LoVo (cell line): ENCODE measurements at regions not wholly inside any gene's neighbourhood (a gene's known extent, or its start where the extent isn't known, plus 50 kb on each side); places are given as distances from the start of the nearest gene placed in this dataset.
A peak's percentile ranks its signal among the peaks of the same experiment; 100 is the strongest.

Source experiments
- DNase-seq: peaks from one replicate; pipeline ENCODE4 v3.0.0-alpha.2; 2016; ENCODE audit warnings: low spot score

DNA sequence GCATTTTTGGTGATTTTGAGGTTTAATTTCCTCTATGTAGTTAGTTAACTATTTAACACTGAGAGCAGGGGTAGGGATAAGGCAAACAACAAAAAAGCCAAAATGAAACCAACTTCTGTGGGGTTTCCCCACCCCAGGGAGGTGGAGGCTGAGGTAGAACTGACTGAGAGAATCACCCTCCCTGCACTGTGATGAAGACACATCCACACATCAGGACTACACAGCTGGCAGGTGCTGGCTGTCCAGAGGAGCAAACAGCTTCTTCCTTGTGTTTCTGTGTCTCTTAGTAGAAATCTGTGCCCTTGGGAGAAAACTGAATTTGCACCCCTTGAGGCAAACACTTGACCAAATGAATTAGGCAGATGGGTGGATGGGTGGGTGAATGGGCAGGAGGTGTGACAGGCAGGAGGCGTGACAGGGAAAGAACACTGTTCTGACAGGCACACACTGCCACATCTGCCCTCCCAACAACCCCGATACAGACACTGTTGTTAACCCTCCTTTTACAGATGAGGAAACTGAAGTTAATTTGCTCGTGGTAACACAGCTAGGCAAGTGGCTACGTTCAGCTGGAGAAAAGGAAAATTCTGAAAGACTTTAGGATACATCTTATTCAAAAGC lies 62.9 kb upstream of the AMZ2 start:
- no peak for DNase-seq

DNA sequence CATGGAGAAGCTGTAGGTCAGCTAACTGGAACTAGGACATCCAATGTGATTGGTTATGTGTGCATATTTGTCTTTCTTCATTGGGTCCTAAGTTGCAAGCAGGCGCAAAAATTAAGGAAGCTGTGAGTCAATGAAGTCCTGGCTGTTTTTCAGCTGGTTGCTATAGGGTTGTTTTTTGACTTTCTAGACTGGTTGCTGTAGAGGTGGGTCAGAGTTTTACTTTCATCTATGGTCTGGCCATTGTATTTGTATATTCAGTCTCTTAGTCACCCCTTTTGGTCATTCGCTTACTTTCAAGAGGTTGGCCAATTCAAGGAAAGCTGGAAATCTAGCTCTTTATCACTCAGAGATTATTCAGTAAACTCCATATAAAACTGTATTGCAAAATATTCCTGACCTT lies 62.0 kb upstream of the AMZ2 start:
- no peak for DNase-seq

DNA sequence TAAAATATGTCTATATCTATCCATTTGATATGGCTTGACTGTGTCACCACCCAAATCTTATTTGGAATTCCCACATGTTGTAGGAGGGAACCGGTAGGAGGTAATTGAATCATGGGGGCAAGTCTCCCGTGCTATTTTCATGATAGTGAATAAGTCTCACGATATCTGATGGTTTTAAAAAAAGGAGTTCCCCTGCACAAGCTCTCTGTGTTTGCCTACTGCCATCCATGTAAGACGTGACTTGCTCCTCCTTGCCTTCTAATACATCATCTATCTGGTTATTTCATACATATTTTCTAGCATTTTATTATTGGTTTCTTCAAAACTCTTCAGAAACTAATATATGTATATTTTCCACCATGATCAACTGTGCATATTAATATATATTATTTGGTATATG lies 57.3 kb upstream of the AMZ2 start:
- DNase-seq = no peak

DNA sequence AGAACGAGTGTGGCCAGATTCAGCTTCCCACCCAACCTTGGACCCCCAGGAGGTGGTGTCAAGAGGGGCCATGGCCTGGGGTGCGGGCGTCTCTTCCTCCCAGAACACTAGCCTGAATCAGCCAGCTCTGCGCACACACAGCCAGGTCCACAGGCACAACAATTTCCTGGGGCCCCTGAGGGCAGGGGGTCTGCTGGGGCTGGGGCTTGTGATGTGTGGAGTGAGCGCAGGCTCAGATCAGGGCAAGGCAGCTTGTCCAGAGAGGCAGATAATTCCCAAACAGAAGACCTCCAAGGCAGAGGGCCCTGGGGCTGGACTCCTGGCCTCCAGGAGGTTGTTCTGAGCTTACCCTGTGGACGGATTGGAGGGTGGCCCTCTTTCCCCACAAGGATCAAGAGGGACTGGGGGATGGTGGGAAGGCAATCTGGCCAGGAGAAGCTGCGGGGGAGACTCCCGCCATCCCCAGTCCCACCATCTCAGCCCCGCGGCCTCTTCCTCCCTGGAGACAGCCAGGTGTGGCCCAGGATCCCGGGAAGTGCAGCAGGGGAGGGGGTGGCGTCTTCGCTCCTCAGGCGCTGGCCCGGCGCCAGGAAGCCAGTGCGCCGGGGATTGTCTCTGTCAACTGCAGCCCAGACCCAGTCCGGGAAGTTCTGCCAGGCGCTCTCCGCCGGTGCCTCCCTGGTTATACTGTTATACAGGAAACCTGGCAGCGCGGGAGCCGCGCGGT lies 52.0 kb upstream of the AMZ2 start:
- peak; percentile 11 for DNase-seq

DNA sequence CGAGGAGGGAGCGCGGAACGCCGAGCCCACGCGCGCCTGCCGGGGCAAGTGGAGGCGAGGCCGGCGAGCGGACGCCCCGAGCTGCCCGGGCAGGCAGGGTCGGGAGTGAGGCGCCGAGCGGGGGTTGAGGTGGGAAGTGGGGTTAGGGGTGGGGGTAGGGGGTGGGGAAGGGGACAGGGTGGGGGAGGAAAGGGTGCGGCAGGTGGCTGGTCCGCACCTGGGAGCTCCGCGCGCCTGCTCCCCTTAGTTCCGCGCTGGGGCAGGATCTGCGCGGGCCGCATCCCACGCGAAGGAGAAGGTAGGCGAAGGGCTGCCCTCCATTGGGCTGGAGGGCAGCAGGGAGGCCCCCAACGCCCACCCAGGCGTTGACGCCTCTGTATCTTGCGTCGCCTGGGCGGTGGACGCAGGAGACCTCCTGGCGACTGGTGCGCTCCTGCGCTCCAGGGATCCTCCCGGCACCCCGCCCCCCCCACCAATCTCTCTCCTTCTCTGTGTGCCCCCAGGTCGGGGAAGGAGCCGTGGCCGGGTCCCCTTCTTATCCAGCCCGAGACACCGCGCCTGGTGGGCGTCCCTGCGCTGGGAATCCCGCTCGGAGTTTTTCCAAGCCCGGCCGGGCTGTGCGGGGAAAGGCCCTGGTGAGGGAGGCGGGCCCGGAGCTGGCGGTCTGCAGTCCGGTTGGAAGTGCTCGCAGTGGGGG lies 51.3 kb upstream of the AMZ2 start:
- DNase-seq = no peak

GRCh38 chr17:68197091-68197996 lies 50.5 kb upstream of the AMZ2 start:
- no peak for DNase-seq

- DNase-seq = no peak
Observed at GRCh38 chr17:68197997-68198930, 49.6 kb upstream of the AMZ2 start.
